EH (cell line): ENCODE measurements at regions not wholly inside any gene's neighbourhood (a gene's known extent, or its start where the extent isn't known, plus 50 kb on each side); places are given as distances from the start of the nearest gene placed in this dataset.
"Not testable (repeated sequence)": the region's sequence is repeated elsewhere in the genome, so short reads cannot be mapped to it uniquely, and the experiment has no call there.

ENCODE experiments used
- DNase-seq: peaks from one replicate; pipeline ENCODE4 v3.0.0-alpha.2; 2015; ENCODE audit warnings: low read depth

DNA sequence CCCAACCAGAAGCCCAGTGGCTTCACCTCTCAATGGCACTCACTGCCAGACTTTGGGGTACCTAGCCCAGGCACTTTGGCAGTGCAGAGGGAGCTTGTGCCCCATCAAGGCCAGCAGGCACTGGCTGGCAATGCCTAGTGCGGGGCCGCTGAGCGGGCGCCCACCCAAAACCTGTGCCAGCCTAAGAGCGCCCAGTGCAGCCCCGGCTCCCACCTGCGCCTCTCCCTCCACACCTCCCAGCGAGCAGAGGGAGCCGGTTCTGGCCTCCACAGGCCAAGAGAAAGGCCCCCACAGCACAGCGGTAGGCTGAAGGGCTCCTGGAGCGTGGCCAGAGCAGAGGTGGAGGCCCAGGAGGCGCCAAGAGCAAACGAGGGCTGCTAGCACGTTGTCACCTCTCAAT, 930.8 kb downstream of the IPMK start:
- no peak for DNase-seq

DNA sequence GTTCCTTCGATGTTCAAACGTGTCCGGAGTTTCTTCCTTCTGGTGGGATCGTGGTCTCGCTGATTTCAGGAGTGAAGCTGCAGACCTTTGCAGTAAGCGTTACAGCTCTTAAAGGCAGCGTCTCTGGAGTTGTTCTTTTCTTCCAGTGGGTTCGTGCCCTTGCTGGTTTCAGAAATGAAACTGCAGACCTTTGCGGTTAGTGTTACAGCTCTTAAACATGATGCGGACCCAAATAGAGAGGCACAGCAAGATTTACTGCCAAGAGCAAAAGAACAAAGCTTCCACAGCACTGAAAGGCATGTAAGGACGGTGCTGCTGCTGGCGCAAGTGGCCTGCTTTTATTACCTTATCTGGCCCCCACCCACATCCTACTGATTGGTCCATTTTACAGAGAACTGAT, 931.4 kb downstream of the IPMK start:
- DNase-seq = no peak

DNA sequence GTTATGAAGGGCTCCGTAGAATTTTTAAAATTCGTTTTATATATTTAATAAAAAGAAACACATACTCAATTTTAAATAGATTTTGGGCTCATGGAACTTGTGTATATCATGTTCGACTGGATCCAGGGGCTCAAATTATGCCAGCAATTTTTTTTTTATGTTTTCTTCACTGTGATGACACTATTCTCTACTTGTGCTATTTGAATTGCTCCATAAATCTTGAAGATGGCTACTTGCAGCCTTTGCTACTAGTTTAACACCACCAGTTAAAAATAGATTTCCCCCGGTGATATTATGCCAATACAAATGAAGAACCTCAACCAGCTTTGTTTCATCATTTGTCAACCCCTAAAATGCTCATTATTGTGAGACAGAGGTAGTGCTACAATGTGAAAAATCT, 933.2 kb downstream of the IPMK start:
- DNase-seq = no peak

DNA sequence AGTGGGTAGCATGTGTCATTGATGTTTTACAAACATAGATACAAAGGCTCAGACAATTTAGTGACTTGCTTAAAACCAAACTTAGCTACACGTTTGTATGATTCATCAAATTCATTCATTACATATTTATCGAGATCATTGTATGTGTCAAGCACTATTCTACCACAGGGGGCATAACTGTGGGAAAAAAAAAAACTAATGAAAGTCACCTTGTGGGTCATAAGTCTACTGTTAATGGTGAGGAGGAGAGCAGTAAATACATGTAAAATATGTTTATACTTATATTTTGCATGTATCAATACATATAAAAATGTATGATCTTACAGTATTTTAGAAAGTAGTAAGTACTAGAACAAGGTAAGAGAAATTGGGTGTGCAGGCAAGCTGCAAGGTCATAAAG, 933.8 kb downstream of the IPMK start:
- DNase-seq = no peak

DNA sequence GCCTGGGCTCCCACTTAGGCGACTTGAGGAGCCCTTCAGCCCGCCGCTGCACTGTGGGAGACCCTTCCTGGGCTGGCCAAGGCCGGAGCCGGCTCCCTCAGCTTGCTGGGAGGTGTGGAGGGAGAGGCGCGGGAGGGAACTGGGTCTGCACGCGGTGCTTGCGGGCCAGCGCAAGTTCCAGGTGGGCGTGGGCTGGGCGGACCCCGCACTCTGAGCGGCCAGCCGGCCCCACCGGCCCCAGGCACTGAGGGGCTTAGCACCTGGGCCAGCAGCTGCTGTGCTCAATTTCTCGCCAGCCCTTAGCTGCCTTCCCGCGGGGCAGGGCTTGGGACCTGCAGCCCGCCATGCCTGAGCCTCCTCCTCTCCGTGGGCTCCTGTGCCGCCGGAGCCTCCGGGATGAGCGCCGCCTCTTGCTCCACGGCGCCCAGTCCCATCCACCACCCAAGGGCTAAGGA, 946.3 kb downstream of the IPMK start:
- DNase-seq = not testable (repeated sequence)

DNA sequence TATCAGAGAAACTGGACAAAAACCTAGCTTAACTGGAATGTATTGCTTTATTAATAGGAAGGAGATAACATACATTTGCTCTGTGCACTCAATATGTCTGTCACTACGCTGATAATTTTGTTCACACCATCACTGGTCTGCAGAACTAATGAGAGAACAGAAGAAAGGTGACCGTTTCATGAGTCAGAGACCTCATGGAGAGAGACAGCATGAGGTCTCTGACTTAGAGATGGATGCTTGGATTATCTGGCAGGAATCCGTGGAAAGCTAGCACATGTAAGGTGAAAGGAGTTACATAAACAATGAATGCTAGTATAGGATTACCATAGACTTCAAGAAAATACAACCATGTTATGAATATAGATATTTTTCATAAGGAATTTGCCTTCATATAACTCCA, 947.3 kb downstream of the IPMK start:
- no peak for DNase-seq

DNA sequence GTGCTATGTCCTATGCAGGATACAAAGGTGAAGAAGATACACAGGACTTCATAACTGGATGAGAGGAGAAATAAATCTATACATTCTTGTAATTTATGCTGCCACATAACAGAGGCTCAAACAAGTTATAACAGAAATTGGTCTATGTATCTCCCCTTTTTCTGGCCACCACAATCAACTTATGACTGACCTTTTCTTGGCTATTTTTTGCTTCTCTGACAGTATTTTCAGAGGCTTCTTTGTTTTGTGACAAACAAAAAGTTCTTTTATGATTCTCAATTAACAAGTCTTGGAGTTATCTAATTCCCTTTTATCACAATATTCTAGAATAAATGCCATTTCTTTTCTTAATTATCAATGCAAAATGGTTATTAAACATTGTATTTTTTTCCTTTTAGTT, 953.0 kb upstream of the ZWINT start:
- DNase-seq = no peak

DNA sequence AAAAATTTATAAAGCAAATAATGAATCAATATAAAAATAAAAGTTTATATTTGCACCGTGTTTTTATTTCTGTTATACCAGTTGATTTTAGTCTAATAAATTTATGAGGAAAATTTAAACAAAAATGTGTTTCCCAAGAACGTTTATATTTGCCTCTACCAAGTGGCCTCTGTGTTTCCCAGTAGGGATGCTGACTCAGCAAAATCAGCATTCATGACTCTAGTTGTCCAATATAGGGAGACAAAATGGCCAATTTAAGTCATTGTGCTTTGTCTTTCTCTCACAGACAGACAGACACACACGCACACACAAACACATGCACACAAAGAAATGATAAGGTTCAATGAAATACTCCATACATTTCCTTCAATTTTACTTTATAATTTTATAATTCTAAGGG, 942.5 kb upstream of the ZWINT start:
- DNase-seq = no peak

DNA sequence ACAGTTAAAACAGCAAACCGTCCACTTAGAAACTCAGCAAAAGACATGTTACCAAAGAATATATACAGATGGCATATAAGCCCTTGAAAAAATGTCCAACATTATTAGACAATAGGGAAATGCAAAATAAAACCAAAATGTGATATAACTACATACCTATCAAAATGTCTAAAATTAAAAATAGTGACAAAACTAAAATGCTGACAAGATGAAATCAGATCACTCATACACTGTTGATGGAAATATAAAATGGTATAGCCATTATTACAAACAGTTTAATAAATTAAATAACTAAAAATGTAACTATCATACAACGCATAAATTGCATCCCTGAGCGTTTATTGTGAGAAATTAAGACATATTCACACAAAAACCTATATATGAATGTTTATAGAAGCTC, 939.7 kb upstream of the ZWINT start:
- no peak for DNase-seq

DNA sequence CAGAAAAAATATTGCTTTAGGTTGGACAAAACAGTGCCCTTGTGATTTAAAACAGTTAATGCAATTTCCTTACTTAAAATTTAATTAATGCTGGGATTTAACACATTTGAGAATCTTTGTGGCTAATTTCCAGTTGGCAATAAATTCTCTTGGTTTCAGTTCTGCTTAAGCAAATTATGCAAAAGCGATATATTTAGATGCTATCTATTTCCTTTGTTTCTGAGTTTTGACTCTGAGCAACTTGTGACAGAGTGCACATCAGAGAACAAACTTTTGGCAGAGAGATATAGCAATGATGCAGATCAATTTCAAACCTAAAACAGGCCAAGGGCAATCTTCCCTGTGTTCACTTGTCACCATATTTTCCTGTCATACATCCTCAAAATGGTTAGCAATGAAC, 933.6 kb upstream of the ZWINT start:
- no peak for DNase-seq

DNA sequence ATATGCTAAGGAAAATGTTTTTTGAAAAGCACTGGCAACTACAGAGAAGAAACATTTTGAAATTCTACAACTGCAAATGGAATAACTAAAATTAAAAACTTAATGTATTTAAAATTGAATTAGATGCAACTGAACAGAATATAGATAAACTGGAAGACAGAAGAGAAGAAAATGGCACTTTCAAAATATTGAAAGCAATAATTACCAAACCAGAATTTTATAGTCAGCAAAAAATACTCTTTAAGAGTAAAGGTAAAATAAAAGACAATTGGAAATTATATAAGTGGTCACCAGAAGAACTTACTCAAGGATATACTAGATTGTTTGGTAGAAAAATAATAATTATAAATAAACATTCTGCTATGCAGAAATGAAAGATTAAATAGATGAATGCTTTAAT, 927.7 kb upstream of the ZWINT start:
- no peak for DNase-seq

DNA sequence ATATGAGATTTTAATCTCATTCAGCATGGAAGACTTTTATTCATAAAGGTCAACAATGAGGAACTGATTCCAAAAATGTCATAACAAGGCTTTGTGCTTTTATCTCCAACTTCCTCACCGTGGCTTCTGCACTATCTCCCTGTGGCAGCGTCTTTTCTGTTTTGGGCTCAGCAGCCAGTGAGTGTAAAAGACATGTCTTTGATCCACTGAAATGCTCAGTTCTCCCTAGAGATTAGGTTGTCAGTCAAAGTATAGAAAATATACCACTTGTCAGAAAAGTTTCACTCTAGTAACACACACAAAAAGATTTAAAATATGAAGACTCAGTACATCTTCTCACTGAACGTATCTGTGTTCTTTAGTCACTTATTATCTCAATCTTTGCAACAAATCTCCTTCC, 901.8 kb upstream of the ZWINT start:
- DNase-seq = no peak

DNA sequence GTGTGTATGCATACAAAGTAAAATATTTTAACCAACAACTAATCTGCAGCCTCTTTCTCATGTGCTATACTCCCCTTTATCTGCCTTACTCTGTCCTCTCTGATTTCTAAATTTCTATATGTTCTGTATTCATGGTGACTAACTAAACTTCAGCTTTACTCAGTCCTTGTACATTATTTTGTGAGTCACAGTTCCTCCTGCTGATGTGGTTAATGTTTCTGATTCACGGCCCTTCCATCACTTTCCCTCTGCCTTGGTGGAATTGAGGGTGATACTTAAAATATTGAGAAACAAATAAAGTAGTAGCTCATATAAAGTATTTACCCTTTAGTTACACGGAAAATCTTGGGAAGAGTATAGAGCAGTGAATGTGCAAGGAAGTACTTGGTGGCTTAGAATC, 899.1 kb upstream of the ZWINT start:
- DNase-seq = no peak

DNA sequence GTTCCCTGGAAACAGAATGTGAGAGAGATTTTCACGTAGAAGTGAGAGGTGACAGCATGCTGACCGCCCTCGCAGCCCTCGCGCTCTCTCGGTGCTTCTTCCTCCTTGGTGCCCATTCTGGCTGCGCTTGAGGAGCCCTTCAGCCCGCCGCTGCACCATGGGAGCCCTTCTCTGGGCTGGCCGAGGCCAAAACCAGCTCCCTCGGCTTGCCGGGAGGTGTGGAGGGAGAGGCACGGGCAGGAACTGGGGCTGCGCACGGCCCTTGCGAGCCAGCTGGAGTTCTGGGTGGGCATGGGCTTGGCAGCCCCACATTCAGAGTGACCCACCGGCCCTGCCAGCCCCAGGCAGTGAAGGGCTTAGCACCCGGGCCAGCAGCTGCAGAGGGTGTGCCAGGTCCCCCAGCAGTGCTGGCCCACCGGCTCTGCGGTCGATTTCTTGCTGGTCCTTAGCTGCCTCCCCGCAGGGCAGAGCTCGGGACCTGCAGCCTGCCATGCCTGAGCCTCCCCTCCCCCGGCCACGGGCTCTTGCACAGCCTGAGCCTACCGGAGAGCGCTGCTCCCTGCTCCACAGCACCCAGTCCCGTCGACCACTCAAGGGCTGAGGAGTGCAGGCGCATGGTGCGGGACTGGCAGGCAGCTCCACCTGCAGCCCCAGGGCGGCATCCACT, 888.7 kb upstream of the ZWINT start:
- no peak for DNase-seq

DNA sequence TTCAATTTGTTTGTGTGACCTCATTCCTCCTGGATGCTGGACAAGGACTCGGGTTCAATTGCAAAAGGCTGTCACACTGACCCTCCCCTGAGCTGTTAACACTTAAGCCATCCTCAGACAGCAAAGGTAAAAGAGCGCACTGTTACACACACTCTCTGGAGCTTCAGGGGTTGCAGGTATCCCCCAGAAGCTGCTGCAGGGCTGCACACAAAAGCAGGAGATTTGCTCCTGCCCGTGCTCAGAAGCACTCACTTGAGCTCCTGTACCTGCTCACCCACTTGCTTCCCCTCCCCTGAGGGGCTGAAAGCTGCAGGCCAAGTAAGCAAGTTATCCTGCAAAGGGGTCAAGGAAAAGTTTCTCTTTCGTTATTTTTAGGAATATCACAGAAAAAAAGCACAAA, 886.2 kb upstream of the ZWINT start:
- DNase-seq = no peak

DNA sequence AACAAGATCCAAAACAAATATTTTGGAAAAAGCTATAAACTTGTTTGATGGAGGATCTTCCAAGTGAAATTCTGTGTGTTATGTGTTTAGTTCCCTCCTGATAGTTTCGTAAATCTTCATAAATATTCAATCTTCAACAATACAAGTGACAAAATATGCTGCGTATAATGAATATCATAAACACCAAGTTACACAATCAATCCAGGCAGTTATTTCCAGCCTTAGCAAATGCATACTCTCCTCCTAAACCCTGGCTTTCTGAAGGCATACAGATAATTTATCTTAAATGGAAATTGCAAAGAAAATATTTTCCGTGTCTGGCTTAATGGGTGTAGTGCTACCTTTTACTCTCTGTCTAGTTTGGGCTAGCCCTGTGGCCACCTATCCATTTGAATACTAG, 864.9 kb upstream of the ZWINT start:
- DNase-seq = no peak

DNA sequence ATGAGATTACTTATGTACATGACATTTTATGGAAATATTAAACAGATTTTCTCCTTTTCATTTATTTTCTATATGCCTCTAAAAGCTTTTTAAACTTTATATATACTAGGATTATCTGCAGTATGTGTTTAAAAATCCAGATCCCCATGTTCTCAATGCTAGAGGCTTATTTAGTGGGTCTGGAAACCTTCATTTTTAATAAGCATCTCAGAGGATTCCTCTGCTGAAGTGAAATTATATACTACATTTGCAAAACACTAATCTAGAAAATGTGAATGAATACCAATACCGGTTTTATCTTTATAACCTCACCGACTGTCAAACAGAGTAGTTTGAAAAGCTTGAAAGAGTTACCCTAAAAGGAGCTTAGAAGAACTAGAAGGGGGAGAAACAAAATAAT, 863.8 kb upstream of the ZWINT start:
- DNase-seq = no peak

DNA sequence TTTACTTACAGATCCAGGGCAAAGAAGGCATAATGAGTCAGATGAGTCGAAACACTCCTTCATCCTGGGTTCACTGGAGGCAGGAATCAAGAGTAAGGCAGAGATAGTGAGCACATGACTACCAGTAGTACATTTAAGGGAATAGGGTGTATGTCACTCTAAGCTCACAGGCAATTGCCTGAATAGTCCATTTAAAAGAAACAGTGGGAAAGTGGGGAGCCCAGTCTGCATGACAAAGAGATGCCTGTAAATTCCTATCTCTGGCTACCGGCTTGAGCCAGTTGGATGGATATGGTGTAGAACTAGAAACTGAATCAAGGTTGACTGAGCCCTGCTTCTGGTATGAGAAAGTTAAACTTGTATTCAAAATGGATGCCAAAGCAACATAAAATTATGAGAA, 861.5 kb upstream of the ZWINT start:
- DNase-seq = no peak

DNA sequence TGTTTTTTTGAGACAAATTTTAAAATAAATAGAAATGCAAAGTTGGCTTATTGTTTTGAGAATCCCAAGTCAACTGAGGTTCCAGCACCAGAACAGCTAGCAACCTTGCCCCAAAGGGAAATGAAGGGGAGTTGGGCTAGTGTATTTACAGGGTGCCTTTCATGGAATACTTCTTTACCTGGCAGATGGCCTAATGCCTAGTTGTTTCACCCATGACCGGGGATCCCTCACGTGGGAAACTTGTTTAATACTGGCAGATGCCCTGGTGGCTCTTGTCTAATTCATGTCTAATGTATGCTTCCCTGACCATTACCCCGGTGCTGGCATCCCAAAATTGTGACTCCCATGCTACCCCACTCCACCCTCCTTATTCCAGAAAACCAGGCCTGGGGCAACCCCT, 861.1 kb upstream of the ZWINT start:
- no peak for DNase-seq

DNA sequence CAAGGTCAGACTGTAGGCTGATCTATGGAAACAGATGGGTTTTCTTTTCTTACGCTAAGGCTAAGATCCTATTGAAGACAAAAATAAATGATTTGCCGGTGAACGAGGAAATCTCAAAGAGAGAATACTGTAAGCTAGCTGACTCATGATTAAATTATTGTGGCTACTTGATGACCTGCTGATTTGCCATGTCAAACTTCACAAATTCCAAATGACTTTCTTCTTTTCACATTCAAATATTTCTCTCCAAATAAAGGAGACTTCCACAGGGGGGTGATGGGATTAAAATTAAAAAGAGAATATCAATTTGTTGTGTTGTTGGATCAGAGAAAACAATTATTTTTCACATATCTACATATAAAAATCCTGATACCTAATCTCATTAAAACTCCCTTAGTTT, 860.6 kb upstream of the ZWINT start:
- no peak for DNase-seq

DNA sequence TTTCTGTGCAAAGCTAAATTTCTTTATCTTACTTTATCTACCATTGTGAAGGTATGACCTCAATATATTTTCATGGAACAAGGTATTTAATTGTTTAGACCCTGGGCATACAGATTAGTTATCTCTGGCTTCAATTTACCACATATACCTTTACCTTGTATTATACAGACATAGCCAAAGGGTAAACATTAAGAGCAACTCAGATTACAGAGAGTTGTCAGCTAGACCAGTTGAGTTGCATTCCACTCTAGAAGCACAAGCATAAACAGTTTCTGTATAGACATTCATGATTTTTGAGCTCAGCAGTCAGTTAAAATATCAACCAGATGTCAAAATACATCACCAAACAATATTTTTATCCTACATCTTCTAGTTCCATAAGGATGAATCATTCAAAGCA, 857.3 kb upstream of the ZWINT start:
- no peak for DNase-seq

DNA sequence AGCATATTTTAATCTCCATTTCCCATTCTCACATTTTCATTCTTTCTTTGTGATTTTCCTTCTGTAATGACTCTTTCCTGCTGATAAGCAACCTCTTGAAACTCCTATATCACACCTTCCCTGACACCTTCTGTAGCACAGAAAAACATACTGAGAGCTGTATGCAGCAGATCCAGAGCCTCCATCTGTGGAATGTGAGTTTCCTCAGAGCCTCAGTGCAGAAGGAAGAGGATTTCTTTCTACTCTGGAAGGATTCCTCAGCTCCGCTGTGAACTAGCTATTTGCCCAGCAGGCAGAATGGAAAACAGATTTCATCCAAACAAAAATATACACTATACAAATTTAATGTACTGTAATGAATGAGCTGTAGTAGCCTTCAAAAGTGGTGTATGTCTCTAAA, 841.3 kb upstream of the ZWINT start:
- no peak for DNase-seq

DNA sequence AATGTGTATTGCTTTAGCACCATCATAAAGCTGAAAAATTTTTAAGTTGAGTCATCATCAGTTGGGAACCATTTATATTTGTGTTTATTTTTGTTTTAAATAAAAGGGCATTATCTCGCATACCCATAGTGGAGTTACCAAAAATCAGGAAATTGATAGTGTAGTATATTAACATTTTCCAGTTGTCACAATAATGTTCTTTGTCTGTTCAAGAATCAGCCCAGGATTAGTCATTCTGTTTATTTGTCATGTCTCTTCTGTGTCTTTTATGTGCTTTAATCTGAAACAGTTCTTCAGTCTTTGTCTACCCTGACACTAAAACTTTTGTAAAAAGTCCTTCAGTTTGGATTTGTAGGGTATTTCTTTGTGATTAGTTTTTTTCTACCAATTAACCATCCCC, 827.8 kb upstream of the ZWINT start:
- DNase-seq = no peak

DNA sequence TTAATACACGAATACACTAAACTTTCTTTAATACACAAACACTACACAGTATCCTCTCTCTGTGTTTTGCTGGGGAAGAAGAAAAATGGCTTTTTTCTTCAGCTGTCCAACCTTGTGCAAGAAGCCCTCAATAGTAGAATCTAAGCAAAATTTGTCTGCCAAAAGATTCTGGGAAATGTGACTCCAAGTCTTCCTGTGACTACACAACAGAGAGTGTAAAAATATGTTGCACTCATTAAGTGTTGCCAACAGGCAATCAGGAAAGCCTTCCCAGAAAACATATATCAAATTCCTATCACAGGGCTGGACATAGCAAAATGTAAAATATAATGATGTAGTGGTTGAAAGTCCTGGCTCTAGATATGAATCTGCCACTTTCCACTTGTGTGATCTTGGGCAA, 825.1 kb upstream of the ZWINT start:
- no peak for DNase-seq

DNA sequence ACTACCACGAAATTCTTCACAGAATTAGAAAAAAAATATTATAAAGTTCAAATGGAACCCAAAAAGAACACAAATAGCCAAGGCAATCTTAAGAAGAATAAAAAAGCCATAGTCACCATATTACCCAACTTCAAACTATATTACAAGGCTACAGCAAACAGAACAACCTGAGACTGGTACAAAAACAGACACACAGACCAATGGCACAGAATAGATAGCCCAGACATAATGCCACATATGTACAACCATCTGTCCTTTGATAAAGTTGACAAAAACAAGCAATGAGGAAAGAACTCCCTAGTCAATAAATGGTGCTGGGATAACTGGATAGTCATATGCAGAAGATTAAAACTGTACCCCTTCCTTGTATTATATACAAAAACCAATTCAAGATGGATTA, 808.5 kb upstream of the ZWINT start:
- DNase-seq = no peak
